ACHN (cell line): ENCODE measurements at regions not wholly inside any gene's neighbourhood (a gene's known extent, or its start where the extent isn't known, plus 50 kb on each side); places are given as distances from the start of the nearest gene placed in this dataset.

Experiments used
- DNase-seq: peaks from one replicate; pipeline ENCODE4 v3.0.0-alpha.2; 2015
- in situ Hi-C: cut with HindIII; loops from 2 replicates; pipeline ENCODE4 v1.10.0; 2017; ENCODE audit warnings: low sequenced_read_pairs, low pct_ligation_motif_present, low pct_unique_long_range_greater_than_20kb

DNA sequence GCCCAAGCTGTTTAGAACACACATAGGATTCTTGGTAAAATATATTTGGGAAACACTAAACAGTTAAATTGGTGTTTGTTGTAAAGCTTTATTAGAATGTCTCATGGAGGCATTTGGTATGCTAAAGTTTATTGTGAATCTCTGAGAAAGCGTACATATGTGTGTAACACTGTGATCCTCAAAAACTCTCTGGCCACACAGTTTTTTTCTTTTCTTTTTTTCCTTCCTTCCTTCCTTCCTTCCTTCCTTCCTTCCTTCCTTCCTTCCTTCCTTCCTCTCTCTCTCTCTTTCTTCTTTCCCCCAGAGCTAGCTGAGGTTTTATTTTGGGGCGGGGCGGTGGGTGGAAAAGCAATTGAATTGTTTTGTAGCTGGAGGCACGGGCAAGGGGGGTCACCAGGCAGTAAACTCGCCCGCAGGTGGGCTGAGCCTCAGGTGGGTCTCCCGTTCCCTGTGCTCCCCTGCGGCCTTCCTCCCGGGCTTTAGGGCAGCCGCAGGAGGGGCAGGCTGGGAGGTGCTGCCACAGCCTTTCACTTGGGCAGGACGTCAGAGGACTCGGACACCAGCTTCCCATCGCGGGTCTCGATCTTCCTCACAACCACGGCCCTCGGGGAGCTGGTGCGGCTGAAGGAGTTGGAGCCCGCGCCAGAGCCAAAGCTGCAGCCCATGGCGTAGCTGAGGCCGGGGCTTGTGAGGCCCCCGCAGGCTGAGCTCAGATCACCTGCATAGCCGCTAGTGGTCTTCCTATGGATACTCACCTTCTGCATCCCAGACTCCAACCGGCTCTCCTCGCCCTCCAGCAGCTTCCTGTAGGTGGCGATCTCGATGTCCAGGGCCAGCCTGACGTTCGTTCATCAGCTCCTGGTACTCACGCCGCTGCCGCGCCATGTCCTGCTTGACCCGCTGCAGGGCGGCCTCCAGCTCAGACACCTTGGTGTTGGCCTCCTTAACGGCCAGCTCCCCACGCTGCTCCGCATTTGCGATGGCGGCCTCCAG, 459.0 kb downstream of the GATA3 start:
- in situ Hi-C loops: no loop called here
- no peak for DNase-seq

GRCh38 chr10:8520382-8520781, 465.9 kb downstream of the GATA3 start:
- DNase-seq: no peak
- in situ Hi-C loops: no loop called here

- in situ Hi-C loops: no loop called here
- DNase-seq: no peak
These were observed 473.3 kb downstream of the GATA3 start for GRCh38 chr10:8527773-8528172.

DNA sequence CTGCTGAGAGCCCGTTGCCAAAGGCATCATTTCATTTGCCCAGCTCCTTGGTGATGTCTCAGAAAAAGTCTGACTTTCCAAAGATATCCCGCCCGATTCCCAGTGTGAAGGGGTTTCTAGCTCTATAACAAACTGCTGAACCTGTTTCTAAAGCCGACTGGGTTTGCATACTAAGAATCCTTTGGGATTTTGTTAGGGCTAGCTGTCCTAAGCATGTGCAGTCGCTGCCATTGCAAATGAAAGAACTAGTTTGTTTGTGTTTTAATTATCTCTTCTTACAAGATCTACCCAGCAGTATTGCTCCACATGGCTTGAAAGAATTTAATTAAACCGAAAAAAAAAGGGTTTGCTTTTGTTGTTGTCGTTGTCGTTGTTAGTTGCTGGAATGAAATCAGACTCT, 476.6 kb downstream of the GATA3 start:
- in situ Hi-C loops: no loop called here
- DNase-seq: no peak

DNA sequence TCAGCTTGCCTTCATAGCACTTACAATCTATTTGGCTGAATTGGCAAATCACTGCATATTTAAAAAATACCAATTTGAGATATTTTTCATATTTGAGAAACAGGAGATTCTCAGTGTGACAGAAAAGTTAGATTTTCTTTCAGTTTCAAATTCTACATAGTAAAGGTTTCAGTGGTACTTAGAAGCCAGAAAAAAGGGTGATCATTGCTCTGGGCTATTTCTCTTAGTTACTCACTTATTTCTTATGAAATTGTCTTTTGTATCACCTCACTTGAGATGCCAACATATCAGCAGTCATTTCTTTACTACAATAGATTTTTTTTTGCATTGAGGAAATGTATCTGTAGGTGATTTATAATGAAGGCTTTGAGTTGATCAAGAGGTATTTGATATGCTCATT, 478.2 kb downstream of the GATA3 start:
- no peak for DNase-seq
- in situ Hi-C loops: no loop called here

GRCh38 chr10:8533462-8533861, 479.0 kb downstream of the GATA3 start:
- in situ Hi-C loops: no loop called here
- no peak for DNase-seq

GRCh38 chr10:8534096-8534495, 479.6 kb downstream of the GATA3 start:
- DNase-seq: no peak
- in situ Hi-C loops: no loop called here

DNA sequence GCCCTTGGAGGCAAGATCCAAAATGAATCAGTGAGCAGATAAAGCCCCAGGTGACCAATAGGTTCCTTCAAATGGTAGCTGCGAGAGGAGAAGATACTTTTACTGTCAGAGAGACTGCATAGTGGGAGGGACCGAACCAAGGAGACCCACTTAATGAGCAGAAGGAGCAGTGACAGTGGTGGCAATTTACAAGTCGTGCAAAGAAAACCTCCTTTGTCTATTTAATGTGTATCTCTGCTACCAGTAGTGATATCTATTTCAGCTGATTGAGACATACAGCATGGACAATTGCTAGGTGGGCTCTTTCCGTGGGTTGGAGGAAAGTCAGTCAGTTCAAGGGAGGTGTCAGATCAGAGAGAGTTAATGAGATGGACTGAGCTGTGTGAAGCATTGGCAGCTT, 480.4 kb downstream of the GATA3 start:
- in situ Hi-C loops: no loop called here
- DNase-seq: no peak

GRCh38 chr10:8539056-8539455, 484.6 kb downstream of the GATA3 start:
- in situ Hi-C loops: no loop called here
- no peak for DNase-seq

DNA sequence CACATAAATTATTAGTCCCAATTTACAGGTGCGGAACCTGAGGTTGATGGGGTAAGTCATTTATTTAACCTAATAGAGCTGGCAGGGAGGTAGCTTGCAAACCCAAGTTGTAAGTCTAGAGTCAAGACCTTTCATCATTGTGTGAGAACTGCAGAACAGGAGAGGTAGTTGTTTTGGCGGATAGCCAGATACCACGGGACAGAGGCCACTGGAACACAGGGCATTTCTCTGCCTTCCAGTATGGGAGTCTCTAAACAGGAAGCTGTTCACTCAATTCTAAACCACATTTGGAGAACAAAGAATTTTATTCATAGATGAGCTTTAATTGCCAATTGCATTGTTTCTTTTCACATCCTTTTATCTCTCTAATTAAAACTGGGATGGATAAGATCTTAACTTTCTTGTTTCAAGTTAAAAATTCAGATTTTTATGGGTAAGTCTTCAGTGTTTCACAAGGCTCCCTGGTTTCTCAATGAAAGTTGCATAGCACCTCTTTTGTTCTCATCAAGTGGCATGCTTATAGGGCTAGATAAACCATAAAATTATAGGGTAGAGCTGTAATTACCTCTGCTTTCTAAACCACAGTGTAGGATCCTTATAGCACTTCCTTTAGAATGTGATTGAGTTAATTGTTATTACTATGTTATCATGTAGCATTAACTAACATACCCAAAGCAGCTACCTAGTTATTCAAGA, 489.0 kb downstream of the GATA3 start:
- in situ Hi-C loops: no loop called here
- no peak for DNase-seq

- in situ Hi-C loops: no loop called here
- DNase-seq: no peak
These were observed 489.5 kb downstream of the GATA3 start for GRCh38 chr10:8544057-8544380.

DNA sequence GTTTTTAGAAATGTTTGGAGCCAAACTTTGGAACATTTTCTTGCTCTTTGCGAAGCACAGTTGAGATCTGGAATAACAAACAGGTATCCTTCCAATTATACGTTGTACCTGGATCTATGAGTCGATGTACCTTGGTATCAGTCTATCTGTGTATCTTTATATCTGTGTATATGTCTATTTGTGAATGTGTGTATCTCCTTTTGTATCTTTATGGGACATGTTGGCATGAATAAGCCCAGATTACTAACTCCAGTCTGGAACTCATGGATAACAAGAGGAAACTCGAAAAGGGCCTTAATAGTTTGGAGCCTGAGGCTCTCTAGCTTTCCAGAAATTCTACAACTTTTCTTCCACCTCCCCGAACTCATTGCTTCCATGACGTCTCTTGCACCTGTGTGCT, 490.0 kb downstream of the GATA3 start:
- in situ Hi-C loops: no loop called here
- no peak for DNase-seq

DNA sequence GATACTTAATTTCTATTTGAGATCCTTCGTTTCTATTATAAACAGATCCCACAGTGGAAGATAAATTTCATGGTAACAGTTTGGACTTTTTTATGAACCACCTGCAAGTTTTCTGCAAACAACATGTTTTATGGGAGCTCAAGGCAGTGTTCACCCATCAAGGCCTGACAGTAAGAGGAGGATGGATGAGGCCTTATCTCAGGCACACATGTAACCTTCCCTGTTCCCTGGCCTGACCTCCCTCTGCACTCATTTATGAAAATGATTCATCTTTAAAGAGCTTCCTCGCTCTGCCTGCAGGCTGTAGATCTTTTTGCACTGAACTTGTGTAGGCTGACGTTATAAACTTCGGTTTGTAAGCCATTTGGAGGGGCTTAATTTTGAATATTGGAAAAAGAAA, 500.1 kb downstream of the GATA3 start:
- DNase-seq: no peak
- in situ Hi-C loops: no loop called here

GRCh38 chr10:8556321-8556720, 501.8 kb downstream of the GATA3 start:
- no peak for DNase-seq
- in situ Hi-C loops: no loop called here

GRCh38 chr10:8563478-8563877, 509.0 kb downstream of the GATA3 start:
- in situ Hi-C loops: no loop called here
- no peak for DNase-seq

- in situ Hi-C loops: no loop called here
- no peak for DNase-seq
These were observed 512.2 kb downstream of the GATA3 start for GRCh38 chr10:8566737-8567136.

DNA sequence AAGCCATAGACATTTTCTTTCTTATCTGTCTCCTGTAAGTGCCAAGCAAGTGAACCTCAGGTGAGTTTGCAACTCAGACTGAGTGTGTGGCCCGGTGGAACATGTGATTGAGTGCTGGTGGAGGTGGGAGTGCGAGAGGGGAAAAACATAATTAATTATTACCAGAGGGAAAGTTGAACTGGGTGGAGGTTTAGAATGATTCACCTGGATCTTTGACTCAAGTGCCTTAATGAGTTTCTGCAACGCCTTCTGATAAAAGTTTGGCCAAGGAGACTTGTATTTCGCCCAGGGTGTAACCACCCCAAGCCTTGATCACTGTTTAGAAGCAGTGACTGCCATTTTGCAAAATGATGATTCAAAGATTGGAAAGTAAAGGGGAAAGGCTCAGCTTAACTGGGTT, 513.9 kb downstream of the GATA3 start:
- DNase-seq: no peak

GRCh38 chr10:8575620-8576019, 521.1 kb downstream of the GATA3 start:
- no peak for DNase-seq
- in situ Hi-C loops: no loop called here

More for the DNA sequence above, 513.9 kb downstream of the GATA3 start:
- in situ Hi-C loops: no loop called here

- in situ Hi-C loops: no loop called here
These were observed 521.8 kb downstream of the GATA3 start for GRCh38 chr10:8576281-8576680.

DNA sequence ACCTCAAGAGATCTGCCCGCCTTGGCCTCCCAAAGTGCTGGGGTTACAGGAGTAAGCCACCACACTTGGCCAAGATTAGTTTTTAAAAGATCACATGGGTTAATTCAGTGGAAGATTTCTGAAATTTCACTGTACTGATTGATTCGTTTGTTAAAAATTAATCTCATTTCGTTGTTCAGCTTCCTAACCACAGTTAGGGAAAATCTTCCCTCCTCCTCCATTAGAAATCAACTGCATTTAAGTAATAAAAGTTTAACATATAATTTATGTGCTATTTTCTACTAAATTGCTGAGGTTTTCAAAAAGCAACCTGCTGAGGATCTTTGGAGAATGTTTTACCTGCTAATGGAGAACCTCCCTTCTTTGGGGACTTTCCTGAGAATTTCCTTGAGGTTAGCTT, 522.4 kb downstream of the GATA3 start:
- no peak for DNase-seq
- in situ Hi-C loops: no loop called here

More at GRCh38 chr10:8576281-8576680, 521.8 kb downstream of the GATA3 start:
- no peak for DNase-seq
